ENCODE measurements at regions not wholly inside any gene's neighbourhood (a gene's known extent, or its start where the extent isn't known, plus 50 kb on each side); places are given as distances from the start of the nearest gene placed in this dataset.

DNA sequence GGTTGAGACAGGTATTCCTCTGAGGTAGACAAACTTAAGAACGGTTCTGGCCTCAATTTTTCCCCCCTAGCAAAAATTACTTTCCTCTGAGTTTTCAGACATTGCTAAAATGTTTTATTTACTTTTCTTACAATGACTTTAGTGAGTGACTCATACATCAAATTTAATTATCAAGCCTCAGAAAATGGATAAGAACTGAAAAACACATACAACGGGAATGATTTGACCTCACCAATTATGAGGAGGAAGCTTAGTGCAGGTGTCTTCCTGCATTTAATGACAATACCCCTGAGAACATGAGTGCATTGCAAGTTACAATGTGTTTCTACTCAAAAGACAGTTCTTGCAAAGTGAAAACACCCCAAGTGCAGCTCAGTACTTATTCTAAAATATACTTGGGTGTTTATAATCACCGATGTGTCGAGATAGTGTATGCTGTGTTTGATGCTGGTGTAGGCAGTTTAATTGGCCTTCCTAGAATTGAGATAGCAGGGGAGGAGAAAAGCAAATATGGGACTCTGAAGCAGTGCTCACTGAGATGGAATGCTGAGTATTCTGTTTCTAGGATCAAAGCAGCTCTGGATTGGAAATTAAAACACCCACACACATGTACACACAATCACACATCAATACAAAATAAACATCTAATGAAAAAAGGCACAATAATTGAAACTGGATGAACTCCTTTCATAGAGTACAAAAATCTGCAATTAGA lies 189.5 kb upstream of the SLC10A2 start:
- H3K9me3 Mint-ChIP-seq = peaks cover 0 to 11% (median 2%) of the 10 kb centered on the region in 11 donors
- Histone ChIP-seq H3K27ac (ENCODE audit: low read depth, low read length) (no peak overlapping the region), H3K4me1 (ENCODE audit: control insufficient read depth in 2 of 2, insufficient read depth in 2 of 2, low read length in 2 of 2) (no peaks in the 10 kb centered on the region), H3K4me3 (ENCODE audit: low read length) (no peak overlapping the region), H3K27me3 (ENCODE audit: control insufficient read depth in 2 of 2, insufficient read depth in 2 of 2, low read length in 2 of 2) (no peaks in the 10 kb centered on the region), H3K9me3 (ENCODE audit: control insufficient read depth in 2 of 3, low read length in 3 of 3) (no peaks in the 10 kb centered on the region), H3K36me3 (ENCODE audit: control insufficient read depth in 2 of 3, insufficient read depth in 3 of 3, low read length in 3 of 3) (no peaks in the 10 kb centered on the region)
- H3K4me3 Mint-ChIP-seq = no peak overlapping the region
- H3K27ac Mint-ChIP-seq = no peak overlapping the region
- ChIA-PET CTCF (no interaction called here), POLR2A (no interaction called here)
- no peak for DNase-seq
- H3K36me3 Mint-ChIP-seq = no peaks in the 10 kb centered on the region
- no peaks in the 10 kb centered on the region for H3K4me1 Mint-ChIP-seq
- intact Hi-C loops (cut with micrococcal nuclease) = no loop called here
- ATAC-seq = no peak
- H3K27me3 Mint-ChIP-seq = no peaks in the 10 kb centered on the region

DNA sequence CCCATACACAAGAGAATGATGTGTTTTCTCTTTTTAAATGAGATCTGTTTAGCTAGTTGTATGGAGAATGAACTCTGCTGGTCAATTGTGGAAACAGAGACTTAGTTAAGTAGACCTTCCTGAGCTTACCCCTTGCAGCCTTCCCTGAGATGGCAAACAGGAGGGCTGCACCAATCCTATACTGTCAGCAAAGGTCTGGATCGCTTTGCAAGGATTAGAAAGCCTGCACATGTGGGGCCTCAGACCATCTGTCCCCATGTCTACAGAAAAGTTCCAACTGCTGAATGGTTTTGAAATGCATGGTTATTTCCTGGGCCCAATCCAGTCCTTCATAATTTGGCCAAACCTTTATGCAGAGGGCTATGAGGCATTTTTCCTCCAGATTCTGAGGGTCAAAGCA lies 183.9 kb upstream of the SLC10A2 start:
- H3K4me3 ChIP-seq (ENCODE audit: low read length) = no peak overlapping the region
- Mint-ChIP-seq H3K4me1 (no peaks in the 10 kb centered on the region), H3K27me3 (peaks cover 0 to 5% (median 0%) of the 10 kb centered on the region in 5 donors), H3K27ac (no peak overlapping the region), H3K9me3 (peaks cover 0 to 9% (median 3%) of the 10 kb centered on the region in 11 donors), H3K36me3 (no peaks in the 10 kb centered on the region), H3K4me3 (no peak overlapping the region)
- DNase-seq (no peak), ATAC-seq (no peak)
- ChIA-PET CTCF (no interaction called here), POLR2A (no interaction called here)
- H3K9me3 ChIP-seq (ENCODE audit: control insufficient read depth in 2 of 3, low read length in 3 of 3) = no peaks in the 10 kb centered on the region
- no peak overlapping the region for H3K27ac ChIP-seq (ENCODE audit: low read depth, low read length)
- H3K4me1 ChIP-seq (ENCODE audit: control insufficient read depth in 2 of 2, insufficient read depth in 2 of 2, low read length in 2 of 2) = no peaks in the 10 kb centered on the region
- H3K36me3 ChIP-seq (ENCODE audit: control insufficient read depth in 2 of 3, insufficient read depth in 3 of 3, low read length in 3 of 3) = no peaks in the 10 kb centered on the region
- no peaks in the 10 kb centered on the region for H3K27me3 ChIP-seq (ENCODE audit: control insufficient read depth in 2 of 2, insufficient read depth in 2 of 2, low read length in 2 of 2)
- intact Hi-C loops (cut with micrococcal nuclease) = no loop called here

DNA sequence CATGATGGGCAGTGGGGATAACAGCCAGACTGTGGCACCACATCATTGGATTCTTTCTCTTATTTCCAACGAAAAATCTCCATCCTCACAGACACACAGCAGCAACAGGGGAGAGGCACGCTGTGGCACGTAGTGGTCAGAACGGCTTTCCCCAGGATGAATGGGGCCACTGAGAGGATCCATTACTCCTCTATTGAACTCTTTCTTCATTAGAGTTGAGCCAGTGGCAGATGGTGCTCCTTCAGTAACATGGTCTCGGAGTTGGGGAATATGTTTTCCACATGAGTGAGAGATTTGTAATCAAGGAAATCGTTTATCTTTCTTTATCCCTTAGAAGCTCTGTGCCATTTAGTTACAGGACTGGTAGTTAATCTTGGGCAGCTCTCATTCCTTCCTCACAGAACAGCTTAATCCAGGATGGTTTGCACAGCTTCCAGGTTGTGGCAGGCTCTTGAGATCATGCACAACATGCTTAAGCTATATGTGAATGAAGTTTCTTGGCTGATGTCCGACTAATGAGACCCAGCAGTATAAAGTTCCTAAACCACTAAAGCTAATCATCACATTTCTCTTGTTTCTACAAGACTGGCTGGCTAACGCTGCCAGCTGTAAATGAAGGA lies 180.5 kb upstream of the SLC10A2 start:
- Mint-ChIP-seq H3K27ac (no peak overlapping the region), H3K36me3 (no peaks in the 10 kb centered on the region), H3K9me3 (peaks cover 0 to 12% (median 3%) of the 10 kb centered on the region in 11 donors), H3K4me1 (no peaks in the 10 kb centered on the region), H3K4me3 (no peak overlapping the region), H3K27me3 (peaks cover 0 to 5% (median 0%) of the 10 kb centered on the region in 5 donors)
- no peak for DNase-seq
- no peak for ATAC-seq
- CTCF ChIA-PET = no interaction called here
- no peak overlapping the region for H3K27ac ChIP-seq (ENCODE audit: low read depth, low read length)
- H3K4me3 ChIP-seq (ENCODE audit: low read length) = no peak overlapping the region
- no peaks in the 10 kb centered on the region for H3K36me3 ChIP-seq (ENCODE audit: control insufficient read depth in 2 of 3, insufficient read depth in 3 of 3, low read length in 3 of 3)
- POLR2A ChIA-PET = no interaction called here
- H3K9me3 ChIP-seq (ENCODE audit: control insufficient read depth in 2 of 3, low read length in 3 of 3) = no peaks in the 10 kb centered on the region
- intact Hi-C loops (cut with micrococcal nuclease) = no loop called here
- H3K27me3 ChIP-seq (ENCODE audit: control insufficient read depth in 2 of 2, insufficient read depth in 2 of 2, low read length in 2 of 2) = no peaks in the 10 kb centered on the region
- no peaks in the 10 kb centered on the region for H3K4me1 ChIP-seq (ENCODE audit: control insufficient read depth in 2 of 2, insufficient read depth in 2 of 2, low read length in 2 of 2)

DNA sequence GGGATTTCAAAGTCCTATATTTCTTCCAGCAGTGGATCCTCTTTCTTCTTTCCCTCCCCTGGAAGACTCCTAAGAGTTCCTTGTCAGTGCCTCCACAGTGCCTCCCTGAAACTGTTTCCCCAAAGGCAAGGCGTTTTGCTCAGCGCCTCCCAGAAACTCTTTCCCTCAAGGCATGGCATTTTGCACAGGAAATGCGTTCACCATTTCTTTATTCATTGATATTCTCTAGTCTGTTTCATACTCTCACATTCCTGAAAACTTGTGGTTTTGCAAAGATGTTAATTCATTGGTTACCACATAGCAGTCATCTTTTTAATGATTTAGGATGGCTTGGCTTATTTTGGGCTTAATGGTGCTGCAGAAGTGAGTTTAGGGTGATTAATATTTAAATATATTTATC lies 177.3 kb upstream of the SLC10A2 start:
- no peaks in the 10 kb centered on the region for H3K4me1 ChIP-seq (ENCODE audit: control insufficient read depth in 2 of 2, insufficient read depth in 2 of 2, low read length in 2 of 2)
- DNase-seq = no peak
- no peaks in the 10 kb centered on the region for H3K9me3 ChIP-seq (ENCODE audit: control insufficient read depth in 2 of 3, low read length in 3 of 3)
- no peak overlapping the region for H3K27ac ChIP-seq (ENCODE audit: low read depth, low read length)
- Mint-ChIP-seq H3K27me3 (peaks cover 0 to 5% (median 0%) of the 10 kb centered on the region in 5 donors), H3K4me3 (no peak overlapping the region), H3K9me3 (peaks cover 0 to 12% (median 2%) of the 10 kb centered on the region in 11 donors), H3K4me1 (no peaks in the 10 kb centered on the region), H3K36me3 (no peaks in the 10 kb centered on the region), H3K27ac (no peak overlapping the region)
- no peaks in the 10 kb centered on the region for H3K27me3 ChIP-seq (ENCODE audit: control insufficient read depth in 2 of 2, insufficient read depth in 2 of 2, low read length in 2 of 2)
- intact Hi-C loops (cut with micrococcal nuclease) = no loop called here
- no peak for ATAC-seq
- ChIA-PET POLR2A (no interaction called here), CTCF (no interaction called here)
- no peaks in the 10 kb centered on the region for H3K36me3 ChIP-seq (ENCODE audit: control insufficient read depth in 2 of 3, insufficient read depth in 3 of 3, low read length in 3 of 3)
- H3K4me3 ChIP-seq (ENCODE audit: low read length) = no peak overlapping the region

DNA sequence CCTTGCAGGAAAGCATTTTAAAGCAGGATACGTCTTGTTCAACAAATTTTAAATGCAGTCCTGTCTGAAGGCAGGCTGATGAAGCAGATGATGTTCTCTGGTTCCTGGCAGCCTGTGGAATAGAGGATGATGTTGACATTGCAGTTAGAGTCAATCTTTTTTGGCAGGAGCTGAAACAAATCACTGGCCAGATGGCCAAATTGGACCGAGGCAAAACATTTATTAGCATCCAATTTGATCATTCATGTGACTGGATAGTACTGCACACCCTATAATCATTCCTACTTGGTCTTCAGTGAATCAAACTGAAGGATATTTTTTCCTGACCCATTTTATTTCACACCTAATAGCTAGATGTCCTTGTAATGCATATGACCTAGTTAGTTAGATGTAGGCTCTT lies 172.2 kb upstream of the SLC10A2 start:
- Mint-ChIP-seq H3K27me3 (no peaks in the 10 kb centered on the region), H3K36me3 (no peaks in the 10 kb centered on the region), H3K4me3 (no peak overlapping the region), H3K27ac (no peak overlapping the region), H3K9me3 (peaks cover 0 to 10% (median 2%) of the 10 kb centered on the region in 11 donors), H3K4me1 (no peaks in the 10 kb centered on the region)
- H3K27ac ChIP-seq (ENCODE audit: low read depth, low read length) = no peak overlapping the region
- ATAC-seq (no peak), DNase-seq (no peak)
- no peaks in the 10 kb centered on the region for H3K4me1 ChIP-seq (ENCODE audit: control insufficient read depth in 2 of 2, insufficient read depth in 2 of 2, low read length in 2 of 2)
- POLR2A ChIA-PET = no interaction called here
- CTCF ChIA-PET = no interaction called here
- no peaks in the 10 kb centered on the region for H3K9me3 ChIP-seq (ENCODE audit: control insufficient read depth in 2 of 3, low read length in 3 of 3)
- no peaks in the 10 kb centered on the region for H3K36me3 ChIP-seq (ENCODE audit: control insufficient read depth in 2 of 3, insufficient read depth in 3 of 3, low read length in 3 of 3)
- H3K4me3 ChIP-seq (ENCODE audit: low read length) = no peak overlapping the region
- no peaks in the 10 kb centered on the region for H3K27me3 ChIP-seq (ENCODE audit: control insufficient read depth in 2 of 2, insufficient read depth in 2 of 2, low read length in 2 of 2)
- intact Hi-C loops (cut with micrococcal nuclease) = no loop called here

DNA sequence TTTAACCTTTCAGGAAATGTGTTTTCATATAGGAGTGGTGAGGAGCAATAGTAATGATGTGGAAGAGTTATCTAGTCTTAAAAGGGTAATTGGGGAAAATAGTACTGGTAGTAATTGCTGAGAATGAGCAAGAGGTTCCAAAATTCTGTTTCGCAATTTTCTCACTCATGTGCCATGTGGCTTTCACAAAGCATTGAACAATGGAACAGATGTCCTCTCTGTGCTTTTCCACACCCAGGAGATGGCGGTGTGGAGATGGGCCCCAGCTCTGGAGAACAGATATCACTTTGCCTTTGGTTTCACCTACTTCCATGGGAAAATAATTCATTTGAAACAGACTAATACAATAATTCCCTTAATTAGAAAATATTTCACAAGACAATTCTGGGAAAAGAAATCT lies 170.0 kb upstream of the SLC10A2 start:
- POLR2A ChIA-PET = no interaction called here
- H3K9me3 Mint-ChIP-seq = peaks cover 0 to 24% (median 8%) of the 10 kb centered on the region in 11 donors
- H3K27me3 Mint-ChIP-seq = no peaks in the 10 kb centered on the region
- no peak overlapping the region for H3K27ac ChIP-seq (ENCODE audit: low read depth, low read length)
- CTCF ChIA-PET = no interaction called here
- H3K36me3 Mint-ChIP-seq = no peaks in the 10 kb centered on the region
- H3K4me1 Mint-ChIP-seq = no peaks in the 10 kb centered on the region
- H3K9me3 ChIP-seq (ENCODE audit: control insufficient read depth in 2 of 3, low read length in 3 of 3) = no peaks in the 10 kb centered on the region
- H3K36me3 ChIP-seq (ENCODE audit: control insufficient read depth in 2 of 3, insufficient read depth in 3 of 3, low read length in 3 of 3) = no peaks in the 10 kb centered on the region
- ATAC-seq (no peak), DNase-seq (no peak)
- H3K4me1 ChIP-seq (ENCODE audit: control insufficient read depth in 2 of 2, insufficient read depth in 2 of 2, low read length in 2 of 2) = no peaks in the 10 kb centered on the region
- intact Hi-C loops (cut with micrococcal nuclease) = no loop called here
- H3K4me3 Mint-ChIP-seq = no peak overlapping the region
- H3K27ac Mint-ChIP-seq = no peak overlapping the region
- H3K27me3 ChIP-seq (ENCODE audit: control insufficient read depth in 2 of 2, insufficient read depth in 2 of 2, low read length in 2 of 2) = no peaks in the 10 kb centered on the region
- H3K4me3 ChIP-seq (ENCODE audit: low read length) = no peak overlapping the region

DNA sequence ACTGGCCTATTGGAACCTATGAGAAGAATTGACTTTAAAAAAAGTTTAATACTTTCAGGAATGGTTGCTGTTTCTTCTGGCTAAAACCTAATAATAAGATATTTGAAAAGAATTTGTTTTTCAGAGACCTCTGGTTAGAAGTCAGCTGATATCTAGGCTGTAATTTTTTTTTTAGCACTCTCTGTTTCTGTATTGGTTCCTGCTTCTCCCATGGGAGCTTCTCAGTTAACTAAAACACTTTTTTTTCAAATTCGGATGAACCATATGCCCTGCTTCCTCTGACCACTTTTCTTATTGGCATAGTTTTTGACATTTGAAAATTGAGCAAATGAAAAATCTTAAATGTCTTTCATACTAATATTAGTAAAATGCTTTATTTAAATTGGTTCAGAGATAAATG lies 163.5 kb upstream of the SLC10A2 start:
- ChIA-PET POLR2A (no interaction called here), CTCF (no interaction called here)
- no peaks in the 10 kb centered on the region for H3K27me3 ChIP-seq (ENCODE audit: control insufficient read depth in 2 of 2, insufficient read depth in 2 of 2, low read length in 2 of 2)
- no peaks in the 10 kb centered on the region for H3K9me3 ChIP-seq (ENCODE audit: control insufficient read depth in 2 of 3, low read length in 3 of 3)
- H3K27ac ChIP-seq (ENCODE audit: low read depth, low read length) = no peak overlapping the region
- no peaks in the 10 kb centered on the region for H3K4me1 Mint-ChIP-seq
- no peaks in the 10 kb centered on the region for H3K27me3 Mint-ChIP-seq
- H3K9me3 Mint-ChIP-seq = peaks cover 0 to 26% (median 13%) of the 10 kb centered on the region in 11 donors
- no peak overlapping the region for H3K4me3 ChIP-seq (ENCODE audit: low read length)
- H3K36me3 Mint-ChIP-seq = no peaks in the 10 kb centered on the region
- no peak overlapping the region for H3K4me3 Mint-ChIP-seq
- intact Hi-C loops (cut with micrococcal nuclease) = no loop called here
- H3K36me3 ChIP-seq (ENCODE audit: control insufficient read depth in 2 of 3, insufficient read depth in 3 of 3, low read length in 3 of 3) = no peaks in the 10 kb centered on the region
- no peak for ATAC-seq
- no peaks in the 10 kb centered on the region for H3K4me1 ChIP-seq (ENCODE audit: control insufficient read depth in 2 of 2, insufficient read depth in 2 of 2, low read length in 2 of 2)
- no peak for DNase-seq
- no peak overlapping the region for H3K27ac Mint-ChIP-seq
